Activated CD8-positive, alpha-beta T cell treated with anti-CD3 and anti-CD28 coated beads, Interleukin-2, amount 10 ng/mL, durations not matched to agents 7 days and 5 days (primary cell): ENCODE measurements at regions not wholly inside any gene's neighbourhood (a gene's known extent, or its start where the extent isn't known, plus 50 kb on each side); places are given as distances from the start of the nearest gene placed in this dataset.

Experiments
- ATAC-seq: fragments of 150-1000 bp; cut with Tn5 transposase; one replicate; pipeline ENCODE4 v1.10.0; 2021; ENCODE audit warnings: moderate library complexity
- CTCF ChIA-PET: fragments of 350-600 bp; sonication (Branson Sonifier 250); formaldehyde crosslinking; loops from one replicate; lab custom pipeline; 2021; ENCODE audit warnings: antibody characterized with exemption; lab: Charles Lee
- POLR2A ChIA-PET: fragments of 350-600 bp; sonication (Branson Sonifier 250); formaldehyde crosslinking; loops from one replicate; lab custom pipeline; 2021; ENCODE audit warnings: antibody characterized with exemption; lab: Charles Lee
- DNase-seq: peaks from one replicate; pipeline ENCODE4 v3.0.0-alpha.2; 2020
- H3K27ac Mint-ChIP-seq: one replicate; pipeline ENCODE4 v1.8.0; 2021; ENCODE audit warnings: mild to moderate bottlenecking, mixed read lengths
- H3K27me3 Mint-ChIP-seq: one replicate; pipeline ENCODE4 v1.8.0; 2021; ENCODE audit warnings: low read depth, mixed read lengths
- H3K36me3 Mint-ChIP-seq: one replicate; pipeline ENCODE4 v1.8.0; 2021; ENCODE audit warnings: low read depth, mixed read lengths
- H3K4me1 Mint-ChIP-seq: one replicate; pipeline ENCODE4 v1.8.0; 2021; ENCODE audit warnings: low read depth, mixed read lengths
- H3K4me3 Mint-ChIP-seq: one replicate; pipeline ENCODE4 v1.8.0; 2021; ENCODE audit warnings: mild to moderate bottlenecking, mixed read lengths
- H3K9me3 Mint-ChIP-seq: one replicate; pipeline ENCODE4 v1.8.0; 2022; ENCODE audit warnings: mixed read lengths; ENCODE audit not compliant: insufficient read depth

DNA sequence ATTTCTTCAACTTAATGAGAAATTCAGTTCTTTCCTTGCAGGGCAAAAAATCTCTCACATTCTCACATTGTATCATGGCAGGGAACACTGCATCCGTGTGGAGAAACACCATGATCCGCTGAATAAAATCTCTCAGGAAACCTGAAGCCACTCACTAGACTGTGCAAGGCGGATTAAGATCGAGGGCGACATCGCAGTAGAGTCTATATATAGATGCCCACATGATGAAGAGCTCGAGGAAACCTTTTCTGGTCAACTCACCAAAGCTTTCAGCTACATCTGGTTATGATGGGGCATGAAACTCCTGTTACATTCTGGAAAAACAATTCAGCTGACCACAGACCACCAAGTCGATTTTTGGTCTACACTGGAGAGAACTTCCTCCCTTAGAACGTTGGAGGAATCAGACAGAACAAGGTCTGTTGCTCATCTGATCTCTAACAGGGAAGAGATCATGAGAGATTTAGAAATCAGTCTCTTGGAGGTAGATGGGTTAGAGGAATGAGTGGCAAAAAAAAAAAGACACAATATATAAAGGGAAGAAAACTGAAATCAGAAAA lies 162.9 kb upstream of the ZNF516 start:
- ChIA-PET CTCF (interaction anchor here (0.6 to 2.1 kb wide), 16 partner anchors 9 to 259 kb away, joined by 3 to 9 read pairs (median 6); no protein-coding TSS in a partner anchor), POLR2A (interaction anchor here (2.7 kb wide), 1 partner anchor 64 kb away, joined by 6 read pairs; no protein-coding TSS in a partner anchor)
- H3K27me3 Mint-ChIP-seq: peaks cover 38% of the 10 kb centered on the region
- H3K4me3 Mint-ChIP-seq: peak overlapping the region; percentile 54
- DNase-seq (peak; percentile 26), ATAC-seq (peak; percentile 63)
- H3K27ac Mint-ChIP-seq: peak overlapping the region; percentile 21
- H3K36me3 Mint-ChIP-seq: no peaks in the 10 kb centered on the region
- peaks cover 23% of the 10 kb centered on the region for H3K4me1 Mint-ChIP-seq
- H3K9me3 Mint-ChIP-seq: no peaks in the 10 kb centered on the region

DNA sequence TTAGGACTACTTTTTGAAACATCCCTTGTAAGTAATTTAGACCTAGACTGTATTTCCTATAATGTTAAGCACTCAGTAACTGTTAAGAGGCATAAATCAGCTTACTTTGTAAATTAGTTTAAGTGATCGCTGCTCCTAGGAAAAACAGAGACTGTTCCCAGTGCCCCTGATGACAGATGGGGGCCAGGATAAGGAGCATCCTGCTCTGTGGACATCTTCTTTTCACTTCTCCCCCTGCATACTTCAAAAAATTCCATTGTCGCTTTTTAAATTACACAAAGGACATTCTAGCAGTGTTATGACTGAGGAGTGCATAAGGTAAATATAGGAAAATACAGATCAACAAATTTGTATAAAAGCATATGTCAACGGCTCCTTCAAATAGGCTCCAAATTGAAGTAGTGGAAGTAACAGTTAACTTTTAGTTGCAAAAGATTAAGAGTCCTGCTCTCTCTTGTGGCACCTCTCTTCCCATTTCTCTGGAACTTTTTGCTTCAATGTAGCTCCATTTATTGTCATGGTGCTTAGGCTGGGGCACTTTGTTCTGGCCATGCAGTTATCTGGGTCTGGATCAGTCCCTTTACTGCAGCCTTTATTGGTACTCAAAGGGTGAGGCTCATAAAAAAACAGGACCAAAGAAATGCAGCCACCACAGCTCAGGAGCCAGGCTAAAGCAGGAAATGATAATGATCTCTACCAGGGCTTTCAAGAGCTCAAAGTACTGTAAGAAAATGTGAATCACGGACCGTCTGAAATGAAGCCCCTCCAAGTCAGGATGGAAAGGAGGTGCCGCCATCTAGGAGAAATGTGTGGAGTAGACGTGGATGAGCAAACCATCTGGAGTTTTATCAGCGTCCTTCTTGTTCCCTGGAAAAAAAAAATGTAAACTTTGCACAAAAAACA lies 162.1 kb upstream of the ZNF516 start:
- DNase-seq (no peak), ATAC-seq (peak; percentile 54)
- Mint-ChIP-seq H3K27me3 (peaks cover 39% of the 10 kb centered on the region), H3K4me3 (peak overlapping the region; percentile 54), H3K36me3 (no peaks in the 10 kb centered on the region), H3K4me1 (peaks cover 23% of the 10 kb centered on the region), H3K27ac (no peak overlapping the region), H3K9me3 (no peaks in the 10 kb centered on the region)
- ChIA-PET CTCF (interaction anchor here (0.6 to 2.1 kb wide), 9 partner anchors 10 to 258 kb away, joined by 3 to 8 read pairs (median 6); no protein-coding TSS in a partner anchor), POLR2A (interaction anchor here (2.7 kb wide), 1 partner anchor 65 kb away, joined by 6 read pairs; no protein-coding TSS in a partner anchor)

GRCh38 chr18:76654577-76654976 lies 159.5 kb upstream of the ZNF516 start:
- ChIA-PET POLR2A (no interaction called here), CTCF (no interaction called here)
- ATAC-seq (no peak), DNase-seq (no peak)
- Mint-ChIP-seq H3K36me3 (no peaks in the 10 kb centered on the region), H3K9me3 (no peaks in the 10 kb centered on the region), H3K4me3 (no peak overlapping the region), H3K4me1 (peaks cover 23% of the 10 kb centered on the region), H3K27me3 (peaks cover 45% of the 10 kb centered on the region), H3K27ac (no peak overlapping the region)

- POLR2A ChIA-PET: no interaction called here
- no peak for ATAC-seq
- H3K27ac Mint-ChIP-seq: no peak overlapping the region
Observed at GRCh38 chr18:76647322-76647721, 152.3 kb upstream of the ZNF516 start.

DNA sequence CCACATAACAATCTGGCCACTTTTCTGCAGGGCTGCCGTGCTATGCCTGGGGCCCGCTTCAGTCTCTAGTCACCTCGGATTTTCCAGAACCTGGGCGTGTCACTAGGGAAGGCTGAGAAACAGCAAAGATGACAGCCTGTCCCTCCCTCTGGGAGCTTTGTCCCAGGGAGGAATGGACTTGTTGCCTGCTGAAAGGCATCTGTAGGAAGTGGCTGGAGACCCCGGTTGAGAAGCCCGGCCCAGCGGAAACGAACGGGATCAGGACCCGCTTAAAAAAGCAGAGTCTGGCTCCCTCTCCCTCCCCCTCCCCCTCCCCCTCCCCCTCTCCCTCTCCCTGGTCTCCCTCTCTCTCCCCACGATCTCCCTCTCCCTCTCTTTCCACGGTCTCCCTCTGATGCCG lies 149.5 kb upstream of the ZNF516 start:
- no peaks in the 10 kb centered on the region for H3K36me3 Mint-ChIP-seq
- ATAC-seq (no peak), DNase-seq (no peak)
- ChIA-PET CTCF (no interaction called here), POLR2A (no interaction called here)
- no peaks in the 10 kb centered on the region for H3K9me3 Mint-ChIP-seq
- no peak overlapping the region for H3K4me3 Mint-ChIP-seq
- H3K27ac Mint-ChIP-seq: no peak overlapping the region
- peaks cover 9% of the 10 kb centered on the region for H3K27me3 Mint-ChIP-seq
- H3K4me1 Mint-ChIP-seq: no peaks in the 10 kb centered on the region

More at GRCh38 chr18:76647322-76647721, 152.3 kb upstream of the ZNF516 start:
- CTCF ChIA-PET: interaction anchor here (1.4 kb wide), 1 partner anchor 11 kb away, joined by 5 read pairs; no protein-coding TSS in a partner anchor
- Mint-ChIP-seq H3K27me3 (peaks cover 23% of the 10 kb centered on the region), H3K9me3 (no peaks in the 10 kb centered on the region), H3K36me3 (no peaks in the 10 kb centered on the region), H3K4me3 (no peak overlapping the region), H3K4me1 (no peaks in the 10 kb centered on the region)
- DNase-seq: no peak

DNA sequence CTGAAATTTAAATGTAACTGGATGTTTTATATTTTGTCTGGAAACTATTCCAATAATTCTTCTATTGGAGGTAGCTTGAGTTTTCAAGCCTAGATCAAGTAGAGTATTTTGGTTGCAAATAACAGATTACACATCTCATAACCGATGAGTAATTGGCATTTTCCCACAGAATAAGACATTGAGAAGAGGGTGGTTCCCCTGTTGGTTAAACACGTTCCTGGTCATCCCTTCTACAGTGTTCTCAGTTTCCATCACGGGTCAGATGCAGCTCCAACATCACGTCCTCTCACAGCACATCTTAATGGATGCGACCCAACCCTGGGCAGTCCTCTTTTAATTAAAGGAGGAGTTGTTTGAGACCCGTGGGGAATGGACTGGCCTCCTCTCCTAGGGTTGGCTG lies 149.0 kb upstream of the ZNF516 start:
- H3K9me3 Mint-ChIP-seq: no peaks in the 10 kb centered on the region
- no peak overlapping the region for H3K4me3 Mint-ChIP-seq
- no peak overlapping the region for H3K27ac Mint-ChIP-seq
- ChIA-PET POLR2A (interaction anchor here (1.0 kb wide), 1 partner anchor 245 kb away, joined by 3 read pairs; no protein-coding TSS in a partner anchor), CTCF (no interaction called here)
- no peak for ATAC-seq
- DNase-seq: no peak
- H3K27me3 Mint-ChIP-seq: peaks cover 8% of the 10 kb centered on the region
- H3K4me1 Mint-ChIP-seq: no peaks in the 10 kb centered on the region
- no peaks in the 10 kb centered on the region for H3K36me3 Mint-ChIP-seq

GRCh38 chr18:76643199-76643598 lies 148.2 kb upstream of the ZNF516 start:
- DNase-seq (no peak), ATAC-seq (no peak)
- no peaks in the 10 kb centered on the region for H3K9me3 Mint-ChIP-seq
- POLR2A ChIA-PET: interaction anchor here (1.0 kb wide), 1 partner anchor 244 kb away, joined by 3 read pairs; no protein-coding TSS in a partner anchor
- no peak overlapping the region for H3K27ac Mint-ChIP-seq
- no peaks in the 10 kb centered on the region for H3K36me3 Mint-ChIP-seq
- H3K4me1 Mint-ChIP-seq: no peaks in the 10 kb centered on the region
- H3K27me3 Mint-ChIP-seq: peaks cover 5% of the 10 kb centered on the region
- H3K4me3 Mint-ChIP-seq: no peak overlapping the region
- CTCF ChIA-PET: no interaction called here

GRCh38 chr18:76640438-76640837 lies 145.4 kb upstream of the ZNF516 start:
- H3K4me3 Mint-ChIP-seq: no peak overlapping the region
- H3K9me3 Mint-ChIP-seq: no peaks in the 10 kb centered on the region
- DNase-seq (no peak), ATAC-seq (no peak)
- H3K27me3 Mint-ChIP-seq: peaks cover 7% of the 10 kb centered on the region
- ChIA-PET CTCF (interaction anchor here (2.0 kb wide), 1 partner anchor 18 kb away, joined by 6 read pairs; no protein-coding TSS in a partner anchor), POLR2A (no interaction called here)
- H3K4me1 Mint-ChIP-seq: no peaks in the 10 kb centered on the region
- no peak overlapping the region for H3K27ac Mint-ChIP-seq
- H3K36me3 Mint-ChIP-seq: no peaks in the 10 kb centered on the region

DNA sequence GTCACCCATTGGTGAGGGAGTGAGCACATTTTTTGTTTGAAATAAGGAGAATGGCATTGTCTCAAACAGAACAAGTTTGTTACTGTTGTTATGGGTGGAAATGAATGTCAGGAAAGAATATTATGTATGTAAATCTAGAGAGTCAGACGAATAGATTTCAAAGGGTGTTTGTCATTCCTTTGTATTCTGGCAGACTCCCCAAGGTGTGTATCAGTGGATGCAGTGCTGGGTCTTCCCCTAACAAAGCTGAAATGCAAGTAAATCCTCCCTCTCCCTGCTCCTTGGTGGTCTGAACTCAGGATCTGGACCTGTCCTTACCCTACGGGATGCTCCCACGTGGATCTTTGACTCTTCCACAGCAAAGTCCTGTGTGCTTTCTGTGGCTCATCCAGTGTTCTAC lies 139.5 kb upstream of the ZNF516 start:
- ChIA-PET POLR2A (no interaction called here), CTCF (interaction anchor here (1.1 kb wide), 1 partner anchor 75 kb away, joined by 3 read pairs; no protein-coding TSS in a partner anchor)
- H3K4me1 Mint-ChIP-seq: no peaks in the 10 kb centered on the region
- H3K36me3 Mint-ChIP-seq: no peaks in the 10 kb centered on the region
- no peak overlapping the region for H3K27ac Mint-ChIP-seq
- peaks cover 13% of the 10 kb centered on the region for H3K27me3 Mint-ChIP-seq
- ATAC-seq (no peak), DNase-seq (no peak)
- no peaks in the 10 kb centered on the region for H3K9me3 Mint-ChIP-seq
- no peak overlapping the region for H3K4me3 Mint-ChIP-seq

DNA sequence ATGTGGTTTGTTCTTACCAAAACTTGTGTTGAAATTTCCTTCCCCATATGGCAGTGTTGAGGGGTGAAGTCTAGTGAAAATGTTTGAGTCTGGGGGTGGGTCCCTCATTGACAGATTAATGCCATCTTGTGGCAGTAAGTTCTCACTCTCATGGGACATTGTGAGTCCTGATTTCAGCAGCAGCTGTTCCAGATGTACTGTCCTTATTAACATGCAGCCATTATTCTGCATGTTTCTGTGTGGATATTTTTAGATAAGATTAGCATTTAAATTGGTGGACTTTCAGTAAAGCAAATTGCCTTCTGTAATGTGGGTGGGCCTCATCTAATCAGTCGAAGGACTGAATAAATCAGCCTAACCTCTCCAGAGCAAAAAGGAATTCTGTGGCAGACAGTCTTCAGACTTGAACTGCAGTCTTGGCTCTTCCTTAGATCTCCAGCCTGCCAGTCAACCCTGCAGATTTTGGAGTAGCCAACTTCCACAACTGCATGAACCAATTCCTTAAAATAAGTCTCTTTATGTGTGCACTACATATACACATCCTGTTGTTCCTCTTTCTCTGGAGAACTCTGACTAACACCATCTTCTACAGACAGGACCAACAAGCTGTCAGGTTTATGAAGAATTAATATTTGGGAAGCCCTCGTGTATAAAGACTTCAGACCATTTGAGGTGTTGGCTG lies 138.7 kb upstream of the ZNF516 start:
- Mint-ChIP-seq H3K4me3 (no peak overlapping the region), H3K27ac (no peak overlapping the region), H3K9me3 (no peaks in the 10 kb centered on the region), H3K4me1 (no peaks in the 10 kb centered on the region), H3K27me3 (peaks cover 18% of the 10 kb centered on the region), H3K36me3 (no peaks in the 10 kb centered on the region)
- ATAC-seq: no peak
- POLR2A ChIA-PET: no interaction called here
- CTCF ChIA-PET: interaction anchor here (1.1 kb wide), 1 partner anchor 76 kb away, joined by 3 read pairs; no protein-coding TSS in a partner anchor
- no peak for DNase-seq

DNA sequence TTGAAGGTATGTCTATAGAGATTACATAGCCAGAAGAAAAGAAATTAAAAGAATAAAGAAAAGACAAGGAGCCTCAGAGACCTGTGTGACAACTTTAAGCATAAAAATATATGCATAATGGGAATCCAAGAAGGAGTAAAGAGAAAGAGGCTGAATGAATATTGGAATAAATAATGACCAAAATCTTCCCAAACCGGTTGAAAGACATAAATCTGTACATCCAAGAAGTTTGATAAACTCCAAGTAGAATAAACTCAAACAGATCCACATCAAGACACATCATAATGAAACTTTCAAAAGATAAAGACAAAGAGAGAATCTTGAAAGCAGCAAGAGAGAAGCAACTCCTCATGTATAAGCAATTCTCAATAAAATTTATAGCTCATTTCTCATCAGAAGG lies 132.4 kb upstream of the ZNF516 start:
- Mint-ChIP-seq H3K27me3 (peaks cover 40% of the 10 kb centered on the region), H3K4me3 (no peak overlapping the region), H3K4me1 (no peaks in the 10 kb centered on the region), H3K9me3 (no peaks in the 10 kb centered on the region), H3K36me3 (no peaks in the 10 kb centered on the region), H3K27ac (no peak overlapping the region)
- ATAC-seq (no peak), DNase-seq (no peak)
- POLR2A ChIA-PET: no interaction called here
- CTCF ChIA-PET: interaction anchor here (1.4 to 1.6 kb wide), 2 partner anchors 30 to 229 kb away, joined by 4 to 5 read pairs; no protein-coding TSS in a partner anchor
